CD8-positive, alpha-beta memory T cell (primary cell): ENCODE measurements at regions not wholly inside any gene's neighbourhood (a gene's known extent, or its start where the extent isn't known, plus 50 kb on each side); places are given as distances from the start of the nearest gene placed in this dataset.
A peak's percentile ranks its signal among the peaks of the same experiment; 100 is the strongest.

ENCODE experiments used
- CTCF ChIA-PET: fragments of 350-600 bp; sonication (Branson Sonifier 250); formaldehyde crosslinking; loops from one replicate; lab custom pipeline; 2021; ENCODE audit warnings: antibody characterized with exemption; lab: Charles Lee
- POLR2A ChIA-PET: fragments of 350-600 bp; sonication (Branson Sonifier 250); formaldehyde crosslinking; loops from one replicate; lab custom pipeline; 2021; ENCODE audit warnings: antibody characterized with exemption; lab: Charles Lee
- DNase-seq, 5 donors: peaks; one replicate each; pipeline versions ENCODE4 v3.0.0 to v3.0.0-alpha.2; 2020 to 2022; ENCODE audit warnings: mixed read lengths in 1 of 5
- H3K27ac ChIP-seq: one replicate; pipeline ENCODE4 v1.7.0; 2013; ENCODE audit warnings: low read depth, mild to moderate bottlenecking, low read length, moderate library complexity
- H3K27me3 ChIP-seq: 2 replicates; pipeline ENCODE4 v1.7.0; 2013; ENCODE audit warnings: low read length, mild to moderate bottlenecking; ENCODE audit not compliant: insufficient read depth, poor library complexity, severe bottlenecking
- H3K36me3 ChIP-seq: 2 replicates; pipeline ENCODE4 v1.7.0; 2013; ENCODE audit warnings: mild to moderate bottlenecking, low read length, moderate library complexity; ENCODE audit not compliant: insufficient read depth
- H3K4me1 ChIP-seq: 2 replicates; pipeline ENCODE4 v1.7.0; 2013; ENCODE audit warnings: mild to moderate bottlenecking, low read length, moderate library complexity; ENCODE audit not compliant: insufficient read depth
- H3K4me3 ChIP-seq: 2 replicates; pipeline ENCODE4 v1.7.0; 2013; ENCODE audit warnings: mild to moderate bottlenecking, low read length
- H3K9me3 ChIP-seq: 2 replicates; pipeline ENCODE4 v1.7.0; 2013; ENCODE audit warnings: mild to moderate bottlenecking, low read length
- H3K27ac Mint-ChIP-seq, 8 donors: one replicate each; pipeline ENCODE4 v1.8.0; 2020 to 2021; ENCODE audit warnings: mixed read lengths in 8 of 8, mild to moderate bottlenecking in 6 of 8, inconsistent platforms in 3 of 8, moderate library complexity in 3 of 8
- H3K27me3 Mint-ChIP-seq, 2 donors: one replicate each; pipeline ENCODE4 v1.8.0; 2020 to 2021; ENCODE audit warnings: mixed read lengths in 2 of 2, mild to moderate bottlenecking in 1 of 2, moderate library complexity in 1 of 2
- H3K36me3 Mint-ChIP-seq, 3 donors: one replicate each; pipeline ENCODE4 v1.8.0; 2020 to 2021; ENCODE audit warnings: mixed read lengths in 3 of 3, inconsistent platforms in 1 of 3, mild to moderate bottlenecking in 1 of 3
- H3K4me1 Mint-ChIP-seq, 3 donors: one replicate each; pipeline ENCODE4 v1.8.0; 2020 to 2021; ENCODE audit warnings: mixed read lengths in 3 of 3, inconsistent platforms in 1 of 3, mild to moderate bottlenecking in 1 of 3
- H3K4me3 Mint-ChIP-seq, 7 donors: one replicate each; pipeline ENCODE4 v1.8.0; 2020 to 2021; ENCODE audit warnings: mixed read lengths in 7 of 7, mild to moderate bottlenecking in 6 of 7, moderate library complexity in 4 of 7, inconsistent platforms in 2 of 7
- H3K9me3 Mint-ChIP-seq, 5 donors: one replicate each; pipeline ENCODE4 v1.8.0; 2020 to 2022; ENCODE audit warnings: mixed read lengths in 5 of 5, mild to moderate bottlenecking in 3 of 5, moderate library complexity in 2 of 5, inconsistent platforms in 1 of 5

GRCh38 chr20:52342913-52343312 is 151.3 kb upstream of the ZFP64 start:
- CTCF ChIA-PET: interaction anchor here (1.0 kb wide), 1 partner anchor 8 kb away, joined by 3 read pairs; no protein-coding TSS in a partner anchor
- no peaks in the 10 kb centered on the region for H3K36me3 ChIP-seq
- Mint-ChIP-seq H3K27me3 (peaks cover 3 to 7% of the 10 kb centered on the region in 2 donors), H3K4me3 (no peak overlapping the region), H3K36me3 (peaks cover 0 to 7% (median 0%) of the 10 kb centered on the region in 3 donors), H3K9me3 (no peaks in the 10 kb centered on the region), H3K4me1 (peaks cover 0 to 3% (median 0%) of the 10 kb centered on the region in 3 donors), H3K27ac (no peak overlapping the region)
- H3K4me1 ChIP-seq: no peaks in the 10 kb centered on the region
- H3K9me3 ChIP-seq: no peaks in the 10 kb centered on the region
- H3K27me3 ChIP-seq: no peaks in the 10 kb centered on the region
- H3K27ac ChIP-seq: no peak overlapping the region
- DNase-seq: peak in 1 of 5 donors; percentile 54
- no peak overlapping the region for H3K4me3 ChIP-seq
- POLR2A ChIA-PET: interaction anchor here (0.6 kb wide), 1 partner anchor 39 kb away, joined by 3 read pairs; no protein-coding TSS in a partner anchor

DNA sequence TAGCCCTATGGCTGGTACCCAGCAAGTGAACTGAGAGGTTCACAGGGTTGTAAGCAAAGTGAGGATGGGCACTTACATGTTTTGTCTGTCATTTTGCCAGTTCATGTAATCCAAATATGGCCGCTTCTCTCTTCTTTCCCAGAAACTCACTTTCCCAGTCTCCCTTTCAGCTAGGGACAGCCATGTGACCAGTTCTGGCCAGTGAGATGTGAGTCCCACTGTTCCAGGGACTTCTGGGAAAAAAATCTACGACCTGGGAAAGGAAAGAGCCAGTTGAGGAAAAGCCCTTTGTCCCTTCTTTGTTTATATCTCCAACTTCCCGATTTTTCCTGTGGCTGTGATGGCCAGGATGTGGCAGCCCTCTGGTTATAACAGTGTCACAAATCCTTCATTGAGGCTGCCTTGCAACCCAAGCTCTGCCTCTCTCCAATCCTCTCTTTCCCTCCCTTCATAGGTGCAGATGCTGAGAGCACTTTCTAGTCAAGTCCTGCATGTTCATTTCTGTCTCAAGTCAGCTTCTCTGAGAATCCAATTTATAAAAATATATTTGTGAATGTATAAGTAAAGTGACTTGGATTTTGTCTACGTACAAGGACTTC is 148.6 kb upstream of the ZFP64 start:
- H3K4me1 ChIP-seq: no peaks in the 10 kb centered on the region
- Mint-ChIP-seq H3K4me1 (peaks cover 0 to 3% (median 0%) of the 10 kb centered on the region in 3 donors), H3K9me3 (peaks cover 0 to 1% (median 0%) of the 10 kb centered on the region in 5 donors), H3K36me3 (peaks cover 0 to 7% (median 0%) of the 10 kb centered on the region in 3 donors), H3K4me3 (no peak overlapping the region), H3K27ac (no peak overlapping the region), H3K27me3 (peaks cover 3 to 9% of the 10 kb centered on the region in 2 donors)
- no peak for DNase-seq
- H3K27ac ChIP-seq: no peak overlapping the region
- H3K27me3 ChIP-seq: no peaks in the 10 kb centered on the region
- H3K4me3 ChIP-seq: no peak overlapping the region
- CTCF ChIA-PET: no interaction called here
- no peaks in the 10 kb centered on the region for H3K9me3 ChIP-seq
- no peaks in the 10 kb centered on the region for H3K36me3 ChIP-seq
- POLR2A ChIA-PET: no interaction called here

- no peak overlapping the region for H3K27ac ChIP-seq
- no peaks in the 10 kb centered on the region for H3K4me1 Mint-ChIP-seq
- peaks cover 0 to 4% (median 0%) of the 10 kb centered on the region in 3 donors for H3K36me3 Mint-ChIP-seq
- H3K4me3 Mint-ChIP-seq: no peak overlapping the region
- H3K36me3 ChIP-seq: no peaks in the 10 kb centered on the region
- H3K27me3 Mint-ChIP-seq: peaks cover 8 to 33% of the 10 kb centered on the region in 2 donors
- ChIA-PET POLR2A (no interaction called here), CTCF (no interaction called here)
- H3K9me3 ChIP-seq: no peaks in the 10 kb centered on the region
- no peaks in the 10 kb centered on the region for H3K4me1 ChIP-seq
- H3K9me3 Mint-ChIP-seq: no peaks in the 10 kb centered on the region
- DNase-seq: no peak
- H3K4me3 ChIP-seq: no peak overlapping the region
- H3K27ac Mint-ChIP-seq: no peak overlapping the region
- H3K27me3 ChIP-seq: no peaks in the 10 kb centered on the region
Measured at GRCh38 chr20:52332649-52333250, 141.2 kb upstream of the ZFP64 start.

DNA sequence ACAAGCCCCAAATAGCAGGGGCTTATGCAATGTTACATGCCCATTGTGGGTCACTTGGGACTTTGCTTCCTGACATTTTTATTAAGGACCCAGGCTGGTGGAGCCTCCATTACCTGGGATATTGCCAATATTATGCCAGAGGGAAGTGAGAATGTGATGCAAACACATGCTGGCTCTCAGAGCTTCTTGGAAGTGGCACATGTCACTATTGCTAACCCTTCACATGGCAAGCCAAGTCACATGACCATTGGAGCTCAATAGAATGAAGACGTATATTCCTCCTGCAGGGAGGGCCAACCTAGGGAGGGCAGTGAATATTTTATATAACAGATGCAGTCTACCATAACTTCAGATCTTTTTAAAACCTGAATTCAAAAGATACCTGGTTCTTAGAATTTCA is 140.7 kb upstream of the ZFP64 start:
- peaks cover 8 to 33% of the 10 kb centered on the region in 2 donors for H3K27me3 Mint-ChIP-seq
- Histone ChIP-seq H3K4me3 (no peak overlapping the region), H3K27me3 (no peaks in the 10 kb centered on the region), H3K27ac (no peak overlapping the region), H3K9me3 (no peaks in the 10 kb centered on the region), H3K36me3 (no peaks in the 10 kb centered on the region), H3K4me1 (no peaks in the 10 kb centered on the region)
- H3K27ac Mint-ChIP-seq: no peak overlapping the region
- H3K36me3 Mint-ChIP-seq: peaks cover 0 to 4% (median 0%) of the 10 kb centered on the region in 3 donors
- H3K4me1 Mint-ChIP-seq: no peaks in the 10 kb centered on the region
- no peaks in the 10 kb centered on the region for H3K9me3 Mint-ChIP-seq
- no peak overlapping the region for H3K4me3 Mint-ChIP-seq
- POLR2A ChIA-PET: no interaction called here
- DNase-seq: no peak
- CTCF ChIA-PET: no interaction called here

- ChIA-PET POLR2A (no interaction called here), CTCF (no interaction called here)
- Histone ChIP-seq H3K9me3 (no peaks in the 10 kb centered on the region), H3K4me3 (no peak overlapping the region), H3K27ac (no peak overlapping the region), H3K27me3 (no peaks in the 10 kb centered on the region), H3K4me1 (no peaks in the 10 kb centered on the region), H3K36me3 (no peaks in the 10 kb centered on the region)
- Mint-ChIP-seq H3K27me3 (peaks cover 8 to 33% of the 10 kb centered on the region in 2 donors), H3K4me3 (no peak overlapping the region), H3K4me1 (no peaks in the 10 kb centered on the region), H3K27ac (no peak overlapping the region), H3K36me3 (peaks cover 0 to 4% (median 0%) of the 10 kb centered on the region in 3 donors), H3K9me3 (no peaks in the 10 kb centered on the region)
- DNase-seq: no peak
Measured at GRCh38 chr20:52331655-52332054, 140.1 kb upstream of the ZFP64 start.

DNA sequence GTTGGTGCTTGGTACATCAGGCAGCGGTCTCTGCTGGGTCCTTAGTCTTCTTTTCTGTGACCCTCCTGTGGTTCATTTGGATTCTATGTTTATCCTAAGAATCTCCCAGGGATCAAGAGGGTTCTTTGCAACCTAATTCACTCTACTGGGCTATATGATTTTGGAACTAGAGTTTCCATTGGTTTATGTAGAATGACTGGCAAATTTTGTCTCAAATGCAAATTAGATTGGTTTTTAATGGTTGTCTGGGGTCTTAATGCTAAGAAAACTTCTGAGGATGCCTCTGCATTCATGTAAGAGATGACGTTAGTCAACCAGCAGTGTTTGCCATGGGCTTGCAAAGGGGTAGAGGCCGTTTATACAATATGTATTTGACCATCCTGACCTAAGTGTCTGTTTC is 129.8 kb upstream of the ZFP64 start:
- CTCF ChIA-PET: interaction anchor here (1.2 to 1.8 kb wide), 2 partner anchors 9 kb away, joined by 4 to 5 read pairs; no protein-coding TSS in a partner anchor

GRCh38 chr20:52318651-52319050 is 127.1 kb upstream of the ZFP64 start:
- Histone ChIP-seq H3K27ac (no peak overlapping the region), H3K27me3 (no peaks in the 10 kb centered on the region), H3K4me1 (peaks cover 4% of the 10 kb centered on the region), H3K4me3 (no peak overlapping the region), H3K36me3 (no peaks in the 10 kb centered on the region), H3K9me3 (no peaks in the 10 kb centered on the region)
- H3K9me3 Mint-ChIP-seq: peaks cover 0 to 3% (median 0%) of the 10 kb centered on the region in 5 donors
- no peak overlapping the region for H3K27ac Mint-ChIP-seq
- peaks cover 5 to 9% of the 10 kb centered on the region in 2 donors for H3K27me3 Mint-ChIP-seq
- no peak for DNase-seq
- ChIA-PET CTCF (no interaction called here), POLR2A (no interaction called here)
- H3K4me3 Mint-ChIP-seq: no peak overlapping the region
- H3K36me3 Mint-ChIP-seq: peaks cover 0 to 4% (median 0%) of the 10 kb centered on the region in 3 donors
- peaks cover under 1 to 7% (median 1%) of the 10 kb centered on the region in 3 donors for H3K4me1 Mint-ChIP-seq

More for the DNA sequence above, 129.8 kb upstream of the ZFP64 start:
- POLR2A ChIA-PET: no interaction called here
- Histone ChIP-seq H3K9me3 (no peaks in the 10 kb centered on the region), H3K4me1 (no peaks in the 10 kb centered on the region), H3K36me3 (no peaks in the 10 kb centered on the region), H3K27me3 (no peaks in the 10 kb centered on the region), H3K4me3 (no peak overlapping the region), H3K27ac (no peak overlapping the region)
- Mint-ChIP-seq H3K27ac (no peak overlapping the region), H3K27me3 (peaks cover 9 to 17% of the 10 kb centered on the region in 2 donors), H3K4me3 (no peak overlapping the region), H3K9me3 (peaks cover 0 to under 1% (median 0%) of the 10 kb centered on the region in 5 donors), H3K4me1 (no peaks in the 10 kb centered on the region), H3K36me3 (peaks cover 0 to 10% (median 0%) of the 10 kb centered on the region in 3 donors)
- DNase-seq: no peak

GRCh38 chr20:52313341-52313963 is 121.9 kb upstream of the ZFP64 start:
- ChIA-PET POLR2A (no interaction called here), CTCF (interaction anchor here (1.0 to 1.8 kb wide), 6 partner anchors 7 to 903 kb away, joined by 3 to 12 read pairs (median 3); no protein-coding TSS in a partner anchor)
- Mint-ChIP-seq H3K4me1 (peaks cover 4 to 11% (median 11%) of the 10 kb centered on the region in 3 donors), H3K27me3 (peaks cover 0 to 9% of the 10 kb centered on the region in 2 donors), H3K9me3 (peaks cover 0 to 3% (median 0%) of the 10 kb centered on the region in 5 donors), H3K36me3 (no peaks in the 10 kb centered on the region), H3K4me3 (no peak overlapping the region), H3K27ac (no peak overlapping the region)
- H3K4me1 ChIP-seq: peaks cover 9% of the 10 kb centered on the region
- no peak for DNase-seq
- H3K27ac ChIP-seq: no peak overlapping the region
- H3K36me3 ChIP-seq: no peaks in the 10 kb centered on the region
- no peaks in the 10 kb centered on the region for H3K9me3 ChIP-seq
- no peak overlapping the region for H3K4me3 ChIP-seq
- no peaks in the 10 kb centered on the region for H3K27me3 ChIP-seq
